ENCODE measurements at regions not wholly inside any gene's neighbourhood (a gene's known extent, or its start where the extent isn't known, plus 50 kb on each side); places are given as distances from the start of the nearest gene placed in this dataset.

DNA sequence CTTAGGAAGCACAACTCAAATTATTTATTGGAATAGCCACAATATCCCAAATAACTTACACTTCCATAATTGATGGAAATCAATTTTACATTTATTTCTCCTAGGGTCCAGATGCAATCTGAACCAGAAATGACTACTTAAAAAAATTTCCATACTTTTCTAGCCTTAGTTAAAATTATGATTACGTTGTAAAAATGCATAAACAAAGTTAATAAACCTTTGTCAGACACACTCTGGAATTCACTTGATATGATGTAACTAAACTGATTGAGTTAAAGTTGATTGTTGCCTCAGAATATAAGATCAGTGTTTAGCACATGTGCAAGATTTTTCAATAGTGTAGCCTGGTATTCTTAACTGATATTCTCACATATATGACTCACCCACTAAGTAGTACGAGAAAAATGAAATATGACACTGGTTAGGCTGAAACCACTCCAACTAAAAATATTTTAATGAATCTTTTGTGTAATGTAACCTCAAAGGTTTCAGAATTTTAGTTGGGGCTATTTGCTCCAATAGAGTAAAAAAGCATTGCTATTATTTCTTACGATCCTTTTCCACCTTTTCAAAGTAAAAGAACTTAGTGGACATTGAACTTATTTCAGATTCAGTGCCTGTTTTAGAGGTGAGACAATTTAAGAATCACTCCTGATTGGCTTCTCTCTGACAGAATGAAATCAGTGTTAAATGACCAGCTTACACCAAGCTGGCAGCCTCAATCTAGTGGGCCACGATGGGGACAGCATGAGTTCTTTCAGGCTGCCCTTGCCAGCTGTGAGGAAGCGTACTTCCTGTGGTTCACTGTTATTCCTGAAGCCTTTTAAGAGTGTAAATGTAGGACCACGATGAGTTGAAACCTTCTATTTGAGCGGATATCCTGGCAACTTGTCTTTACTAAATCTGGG, 277.2 kb upstream of the CDH9 start:
- no peaks in the 10 kb centered on the region for H3K36me3 ChIP-seq (replicated peaks in 1 of 2; ENCODE audit: insufficient read depth in 1 of 2, low read depth in 2 of 2)
- 41 to 43% methylated on average over 7 of the region's 7 CpGs for WGBS, 2 donors
- H3K4me3 ChIP-seq = no peak overlapping the region
- no peaks in the 10 kb centered on the region for H3K27me3 ChIP-seq
- H3K27ac ChIP-seq = no peak overlapping the region
- TF ChIP-seq POLR2A (IDR thresholded peaks at IDR 0.05) = no peak
- no peak for TF ChIP-seq CTCF (IDR thresholded peaks at IDR 0.05)
- intact Hi-C loops (cut with DNase I) = no loop called here
- H3K9me3 ChIP-seq = no peaks in the 10 kb centered on the region
- H3K4me1 ChIP-seq = no peaks in the 10 kb centered on the region
- DNase-seq = no peak
- ATAC-seq = no peak

GRCh38 chr5:27313549-27313948, 275.2 kb upstream of the CDH9 start:
- no peak for TF ChIP-seq CTCF (IDR thresholded peaks at IDR 0.05)
- TF ChIP-seq POLR2A (IDR thresholded peaks at IDR 0.05) = no peak
- no peaks in the 10 kb centered on the region for H3K27me3 ChIP-seq
- no peaks in the 10 kb centered on the region for H3K4me1 ChIP-seq
- H3K27ac ChIP-seq = no peak overlapping the region
- no peak overlapping the region for H3K4me3 ChIP-seq
- WGBS, 2 donors = 23 to 32% methylated on average over 4 of the region's 4 CpGs
- H3K36me3 ChIP-seq (replicated peaks in 1 of 2; ENCODE audit: insufficient read depth in 1 of 2, low read depth in 2 of 2) = no peaks in the 10 kb centered on the region
- ATAC-seq (no peak), DNase-seq (no peak)
- intact Hi-C loops (cut with DNase I) = no loop called here
- no peaks in the 10 kb centered on the region for H3K9me3 ChIP-seq

- Histone ChIP-seq H3K9me3 (no peaks in the 10 kb centered on the region), H3K36me3 (replicated peaks in 1 of 2; ENCODE audit: insufficient read depth in 1 of 2, low read depth in 2 of 2) (no peaks in the 10 kb centered on the region), H3K4me1 (no peaks in the 10 kb centered on the region), H3K27me3 (no peaks in the 10 kb centered on the region), H3K27ac (no peak overlapping the region), H3K4me3 (no peak overlapping the region)
- no peak for DNase-seq
- WGBS, 2 donors = 61 to 63% methylated on average over 5 of the region's 5 CpGs
- intact Hi-C loops (cut with DNase I) = no loop called here
- TF ChIP-seq CTCF (IDR thresholded peaks at IDR 0.05) = no peak
- ATAC-seq = no peak
These were observed 274.0 kb upstream of the CDH9 start for GRCh38 chr5:27312291-27312893.

DNA sequence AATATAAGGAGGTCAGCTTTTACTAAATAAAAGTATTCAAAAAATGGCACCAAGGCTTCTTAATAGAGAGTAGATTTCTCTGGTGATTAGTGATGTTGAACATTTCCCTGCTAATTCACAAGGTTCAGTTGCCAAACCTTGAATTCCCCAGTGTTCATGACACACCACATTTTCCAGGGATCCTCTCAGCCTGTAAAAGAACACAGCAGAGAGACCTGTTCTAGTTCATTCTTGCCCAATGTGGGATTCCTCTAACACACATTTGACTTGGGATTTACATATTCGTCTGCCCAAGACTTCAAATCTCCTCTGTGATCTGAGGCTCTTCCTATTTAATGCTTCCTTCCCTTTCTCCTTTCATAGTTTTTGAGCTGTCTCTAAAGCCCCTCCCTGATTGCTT, 273.2 kb upstream of the CDH9 start:
- no peaks in the 10 kb centered on the region for H3K4me1 ChIP-seq
- ATAC-seq (no peak), DNase-seq (no peak)
- H3K27me3 ChIP-seq = no peaks in the 10 kb centered on the region
- H3K27ac ChIP-seq = no peak overlapping the region
- TF ChIP-seq CTCF (IDR thresholded peaks at IDR 0.05) (no peak), POLR2A (IDR thresholded peaks at IDR 0.05) (no peak)
- H3K36me3 ChIP-seq (replicated peaks in 1 of 2; ENCODE audit: insufficient read depth in 1 of 2, low read depth in 2 of 2) = no peaks in the 10 kb centered on the region
- 33 to 41% methylated on average over 1 of the region's 1 CpG for WGBS, 2 donors
- intact Hi-C loops (cut with DNase I) = no loop called here
- no peak overlapping the region for H3K4me3 ChIP-seq
- no peaks in the 10 kb centered on the region for H3K9me3 ChIP-seq

All from body of pancreas (tissue), 4 donors.